WTC11 (cell line): ENCODE measurements at regions not wholly inside any gene's neighbourhood (a gene's known extent, or its start where the extent isn't known, plus 50 kb on each side); places are given as distances from the start of the nearest gene placed in this dataset.

Experiments
- ATAC-seq: fragments of 200-7000 bp; cut with Tn5 transposase; 2 replicates; pipeline ENCODE4 v1.10.0; 2021; ENCODE audit warnings: mild to moderate bottlenecking, moderate library complexity
- CTCF ChIA-PET: fragments of 300-600 bp; sonication (Branson Sonifier 250); formaldehyde crosslinking; loops from one replicate; lab custom pipeline; 2021; ENCODE audit warnings: antibody characterized with exemption; lab: Charles Lee
- POLR2A ChIA-PET: fragments of 350-600 bp; sonication (Branson Sonifier 250); formaldehyde crosslinking; loops from one replicate; lab custom pipeline; 2021; ENCODE audit warnings: antibody characterized with exemption; lab: Charles Lee
- DNase-seq: peaks from one replicate; pipeline ENCODE4 v3.0.0; 2021; ENCODE audit warnings: low spot score
- H3K27ac Mint-ChIP-seq: 2 replicates; pipeline ENCODE4 v1.8.0; 2021; ENCODE audit warnings: mixed read lengths
- H3K27me3 Mint-ChIP-seq: 2 replicates; pipeline ENCODE4 v1.8.0; 2021; ENCODE audit warnings: low read depth, mild to moderate bottlenecking, moderate library complexity, mixed read lengths
- H3K36me3 Mint-ChIP-seq: 2 replicates; pipeline ENCODE4 v1.8.0; 2021; ENCODE audit warnings: mixed read lengths
- H3K4me1 Mint-ChIP-seq: 2 replicates; pipeline ENCODE4 v1.8.0; 2022; ENCODE audit warnings: mixed read lengths
- H3K4me3 Mint-ChIP-seq: 2 replicates; pipeline ENCODE4 v1.8.0; 2021; ENCODE audit warnings: mild to moderate bottlenecking, moderate library complexity, mixed read lengths
- H3K9me3 Mint-ChIP-seq: 2 replicates; pipeline ENCODE4 v1.8.0; 2021; ENCODE audit warnings: mixed read lengths
- ATF1 ChIP-seq: sonication (generic); formaldehyde crosslinking; IDR thresholded peaks from 2 replicates; pipeline ENCODE4 v1.8.1; 2023; ENCODE audit warnings: mild to moderate bottlenecking, moderate library complexity, missing genetic modification reagents
- ATF2 ChIP-seq: sonication (generic); formaldehyde crosslinking; IDR thresholded peaks from 2 replicates; pipeline ENCODE4 v1.8.1; 2022; ENCODE audit warnings: low read depth, missing genetic modification reagents, borderline replicate concordance
- ATF6 ChIP-seq: sonication (generic); formaldehyde crosslinking; IDR thresholded peaks from 2 replicates; pipeline ENCODE4 v1.8.1; 2023; ENCODE audit warnings: mild to moderate bottlenecking, missing genetic modification reagents
- E2F1 ChIP-seq: sonication (generic); formaldehyde crosslinking; IDR thresholded peaks from 2 replicates; pipeline ENCODE4 v1.8.0; 2022; ENCODE audit warnings: mild to moderate bottlenecking, missing genetic modification reagents
- E2F4 ChIP-seq: sonication (generic); formaldehyde crosslinking; IDR thresholded peaks from 2 replicates; pipeline ENCODE4 v1.8.1; 2022; ENCODE audit warnings: low read depth, mild to moderate bottlenecking, moderate library complexity, missing genetic modification reagents, borderline replicate concordance
- E2F5 ChIP-seq: sonication (generic); formaldehyde crosslinking; IDR thresholded peaks from 2 replicates; pipeline ENCODE4 v1.8.1; 2022; ENCODE audit warnings: mild to moderate bottlenecking, moderate library complexity, missing genetic modification reagents
- ELF4 ChIP-seq: sonication (generic); formaldehyde crosslinking; IDR thresholded peaks from 2 replicates; pipeline ENCODE4 v1.8.1; 2022; ENCODE audit warnings: low read depth, mild to moderate bottlenecking, moderate library complexity, missing genetic modification reagents
- EMX1 ChIP-seq: fragments of 250-450 bp; sonication (Bioruptor Pico); IDR thresholded peaks from 2 replicates; pipeline ENCODE4 v1.8.0; 2021; ENCODE audit warnings: mild to moderate bottlenecking
- FOXJ3 ChIP-seq: sonication (generic); formaldehyde crosslinking; IDR thresholded peaks from 2 replicates; pipeline ENCODE4 v1.9.0; 2021; ENCODE audit warnings: missing genetic modification reagents, mild to moderate bottlenecking, borderline replicate concordance
- FOXP4 ChIP-seq: sonication (generic); formaldehyde crosslinking; IDR thresholded peaks from 2 replicates; pipeline ENCODE4 v1.8.0; 2022; ENCODE audit warnings: mild to moderate bottlenecking, missing genetic modification reagents
- MYBL2 ChIP-seq: sonication (generic); formaldehyde crosslinking; IDR thresholded peaks from 2 replicates; pipeline ENCODE4 v1.8.1; 2023; ENCODE audit warnings: mild to moderate bottlenecking, moderate library complexity, missing genetic modification reagents
- NFATC4 ChIP-seq: fragments of 250-450 bp; sonication (Bioruptor Pico); IDR thresholded peaks from 2 replicates; pipeline ENCODE4 v1.9.0; 2021; ENCODE audit warnings: mild to moderate bottlenecking
- NR3C1 ChIP-seq: sonication (generic); formaldehyde crosslinking; conservative IDR thresholded peaks from 2 replicates; pipeline ENCODE4 v1.8.1; 2023; ENCODE audit warnings: low read depth, mild to moderate bottlenecking, missing genetic modification reagents
- OVOL2 ChIP-seq: fragments of 250-450 bp; sonication (Bioruptor Pico); IDR thresholded peaks from 2 replicates; pipeline ENCODE4 v1.9.0; 2021; ENCODE audit warnings: mild to moderate bottlenecking, borderline replicate concordance
- RORB ChIP-seq: fragments of 250-450 bp; sonication (Bioruptor Pico); IDR thresholded peaks from 2 replicates; pipeline ENCODE4 v1.9.0; 2021; ENCODE audit warnings: mild to moderate bottlenecking
- SOX15 ChIP-seq: fragments of 250-450 bp; sonication (Bioruptor Pico); IDR thresholded peaks from 2 replicates; pipeline ENCODE4 v1.9.0; 2021; ENCODE audit warnings: mild to moderate bottlenecking
- STAT6 ChIP-seq: sonication (generic); formaldehyde crosslinking; conservative IDR thresholded peaks from 2 replicates; pipeline ENCODE4 v1.8.1; 2023; ENCODE audit warnings: mild to moderate bottlenecking, low read depth, missing genetic modification reagents, moderate library complexity
- ZNF425 ChIP-seq: fragments of 250-450 bp; sonication (Bioruptor Pico); conservative IDR thresholded peaks from 2 replicates; pipeline ENCODE4 v1.9.0; 2021; ENCODE audit warnings: mild to moderate bottlenecking

- ChIA-PET CTCF (interaction anchor here (0.6 kb wide), 1 partner anchor 15 kb away, joined by 3 read pairs; no protein-coding TSS in a partner anchor), POLR2A (interaction anchor here (0.6 kb wide), 1 partner anchor 133 kb away, joined by 3 read pairs; no protein-coding TSS in a partner anchor)
- no peaks in the 10 kb centered on the region for H3K4me1 Mint-ChIP-seq
- ATAC-seq (no peak), DNase-seq (no peak)
- H3K27ac Mint-ChIP-seq: no peak overlapping the region
- no peak overlapping the region for H3K4me3 Mint-ChIP-seq
- TF ChIP-seq E2F1: no peak
- TF ChIP-seq SOX15 (CRISPR knock-in tag): no peak
- TF ChIP-seq NR3C1 (CRISPR knock-in tag): no peak
- TF ChIP-seq OVOL2 (CRISPR knock-in tag): no peak
- no peak for TF ChIP-seq ZNF425 (CRISPR knock-in tag)
- TF ChIP-seq ATF2 (CRISPR knock-in tag): no peak
- no peak for TF ChIP-seq ATF1
- no peak for TF ChIP-seq ELF4 (CRISPR knock-in tag)
- no peak for TF ChIP-seq MYBL2 (CRISPR knock-in tag)
- no peak for TF ChIP-seq FOXP4 (CRISPR knock-in tag)
- TF ChIP-seq EMX1 (CRISPR knock-in tag): no peak
- TF ChIP-seq E2F4: no peak
- TF ChIP-seq FOXJ3 (CRISPR knock-in tag): no peak
- no peak for TF ChIP-seq NFATC4 (CRISPR knock-in tag)
- TF ChIP-seq STAT6: no peak
- no peak for TF ChIP-seq E2F5 (CRISPR knock-in tag)
- TF ChIP-seq ATF6: no peak
- TF ChIP-seq RORB (CRISPR knock-in tag): no peak
- no peaks in the 10 kb centered on the region for H3K36me3 Mint-ChIP-seq
- H3K27me3 Mint-ChIP-seq: no peaks in the 10 kb centered on the region
- H3K9me3 Mint-ChIP-seq: no peaks in the 10 kb centered on the region
These were observed 509.6 kb upstream of the POM121L12 start for GRCh38 chr7:52525772-52526341.
